ENCODE measurements at regions not wholly inside any gene's neighbourhood (a gene's known extent, or its start where the extent isn't known, plus 50 kb on each side); places are given as distances from the start of the nearest gene placed in this dataset.
A peak's percentile ranks its signal among the peaks of the same experiment; 100 is the strongest.

- no peak for ATAC-seq
- Mint-ChIP-seq H3K4me1 (no peaks in the 10 kb centered on the region), H3K36me3 (no peaks in the 10 kb centered on the region), H3K4me3 (no peak overlapping the region), H3K9me3 (no peaks in the 10 kb centered on the region), H3K27ac (no peak overlapping the region), H3K27me3 (no peaks in the 10 kb centered on the region)
Measured at GRCh38 chr16:73306901-73307413, 259.0 kb upstream of the ZFHX3 start.

- no peak overlapping the region for H3K27ac Mint-ChIP-seq
- no peak overlapping the region for H3K4me3 Mint-ChIP-seq
- no peaks in the 10 kb centered on the region for H3K36me3 Mint-ChIP-seq
- no peaks in the 10 kb centered on the region for H3K4me1 Mint-ChIP-seq
- no peaks in the 10 kb centered on the region for H3K27me3 Mint-ChIP-seq
- no peak for ATAC-seq
- H3K9me3 Mint-ChIP-seq: no peaks in the 10 kb centered on the region
Measured at GRCh38 chr16:73304008-73304774, 256.3 kb upstream of the ZFHX3 start.

GRCh38 chr16:73302942-73303341 lies 255.0 kb upstream of the ZFHX3 start:
- no peaks in the 10 kb centered on the region for H3K9me3 Mint-ChIP-seq
- ATAC-seq: no peak
- no peaks in the 10 kb centered on the region for H3K27me3 Mint-ChIP-seq
- no peak overlapping the region for H3K4me3 Mint-ChIP-seq
- no peak overlapping the region for H3K27ac Mint-ChIP-seq
- H3K36me3 Mint-ChIP-seq: no peaks in the 10 kb centered on the region
- H3K4me1 Mint-ChIP-seq: no peaks in the 10 kb centered on the region

GRCh38 chr16:73301984-73302383 lies 254.1 kb upstream of the ZFHX3 start:
- Mint-ChIP-seq H3K9me3 (no peaks in the 10 kb centered on the region), H3K27ac (no peak overlapping the region), H3K27me3 (no peaks in the 10 kb centered on the region), H3K36me3 (no peaks in the 10 kb centered on the region), H3K4me3 (no peak overlapping the region), H3K4me1 (no peaks in the 10 kb centered on the region)
- no peak for ATAC-seq

GRCh38 chr16:73299346-73299745 lies 251.4 kb upstream of the ZFHX3 start:
- H3K9me3 Mint-ChIP-seq: no peaks in the 10 kb centered on the region
- H3K4me3 Mint-ChIP-seq: no peak overlapping the region
- no peak for ATAC-seq
- no peaks in the 10 kb centered on the region for H3K4me1 Mint-ChIP-seq
- no peaks in the 10 kb centered on the region for H3K27me3 Mint-ChIP-seq
- H3K27ac Mint-ChIP-seq: no peak overlapping the region
- no peaks in the 10 kb centered on the region for H3K36me3 Mint-ChIP-seq

GRCh38 chr16:73298562-73298961 lies 250.6 kb upstream of the ZFHX3 start:
- Mint-ChIP-seq H3K4me3 (no peak overlapping the region), H3K27ac (no peak overlapping the region), H3K4me1 (no peaks in the 10 kb centered on the region), H3K36me3 (no peaks in the 10 kb centered on the region), H3K9me3 (no peaks in the 10 kb centered on the region), H3K27me3 (no peaks in the 10 kb centered on the region)
- no peak for ATAC-seq

GRCh38 chr16:73290258-73290657 lies 242.3 kb upstream of the ZFHX3 start:
- peak overlapping the region; percentile 66 for H3K27ac Mint-ChIP-seq
- no peak overlapping the region for H3K4me3 Mint-ChIP-seq
- no peaks in the 10 kb centered on the region for H3K36me3 Mint-ChIP-seq
- no peaks in the 10 kb centered on the region for H3K27me3 Mint-ChIP-seq
- peaks cover 8% of the 10 kb centered on the region for H3K4me1 Mint-ChIP-seq
- no peaks in the 10 kb centered on the region for H3K9me3 Mint-ChIP-seq
- no peak for ATAC-seq

- Mint-ChIP-seq H3K27me3 (no peaks in the 10 kb centered on the region), H3K4me1 (peaks cover 8% of the 10 kb centered on the region), H3K27ac (peak overlapping the region; percentile 66), H3K9me3 (no peaks in the 10 kb centered on the region), H3K36me3 (no peaks in the 10 kb centered on the region), H3K4me3 (no peak overlapping the region)
- ATAC-seq: peak; percentile 81
Measured at GRCh38 chr16:73289232-73289631, 241.3 kb upstream of the ZFHX3 start.

- Mint-ChIP-seq H3K36me3 (no peaks in the 10 kb centered on the region), H3K4me3 (no peak overlapping the region), H3K9me3 (no peaks in the 10 kb centered on the region), H3K4me1 (peaks cover 8% of the 10 kb centered on the region), H3K27me3 (no peaks in the 10 kb centered on the region), H3K27ac (peak overlapping the region; percentile 66)
- ATAC-seq: no peak
Measured at GRCh38 chr16:73288520-73288919, 240.6 kb upstream of the ZFHX3 start.

- Mint-ChIP-seq H3K4me1 (peaks cover 8% of the 10 kb centered on the region), H3K36me3 (no peaks in the 10 kb centered on the region), H3K9me3 (no peaks in the 10 kb centered on the region), H3K27ac (no peak overlapping the region), H3K27me3 (no peaks in the 10 kb centered on the region), H3K4me3 (no peak overlapping the region)
- no peak for ATAC-seq
Measured at GRCh38 chr16:73287859-73288405, 240.0 kb upstream of the ZFHX3 start.

GRCh38 chr16:73286346-73287267 lies 238.7 kb upstream of the ZFHX3 start:
- H3K9me3 Mint-ChIP-seq: no peaks in the 10 kb centered on the region
- H3K27me3 Mint-ChIP-seq: no peaks in the 10 kb centered on the region
- ATAC-seq: no peak
- peaks cover 8% of the 10 kb centered on the region for H3K4me1 Mint-ChIP-seq
- no peaks in the 10 kb centered on the region for H3K36me3 Mint-ChIP-seq
- H3K4me3 Mint-ChIP-seq: no peak overlapping the region
- H3K27ac Mint-ChIP-seq: no peak overlapping the region

GRCh38 chr16:73285436-73286201 lies 237.7 kb upstream of the ZFHX3 start:
- Mint-ChIP-seq H3K4me1 (peaks cover 8% of the 10 kb centered on the region), H3K4me3 (no peak overlapping the region), H3K27me3 (no peaks in the 10 kb centered on the region), H3K36me3 (no peaks in the 10 kb centered on the region), H3K27ac (no peak overlapping the region), H3K9me3 (peaks cover 3% of the 10 kb centered on the region)
- no peak for ATAC-seq

- Mint-ChIP-seq H3K4me1 (no peaks in the 10 kb centered on the region), H3K27ac (no peak overlapping the region), H3K9me3 (peaks cover 3% of the 10 kb centered on the region), H3K4me3 (no peak overlapping the region), H3K27me3 (no peaks in the 10 kb centered on the region), H3K36me3 (no peaks in the 10 kb centered on the region)
- no peak for ATAC-seq
Measured at GRCh38 chr16:73280388-73280787, 232.5 kb upstream of the ZFHX3 start.

GRCh38 chr16:73279451-73279850 lies 231.5 kb upstream of the ZFHX3 start:
- Mint-ChIP-seq H3K27me3 (no peaks in the 10 kb centered on the region), H3K4me1 (no peaks in the 10 kb centered on the region), H3K9me3 (peaks cover 3% of the 10 kb centered on the region), H3K36me3 (no peaks in the 10 kb centered on the region), H3K4me3 (no peak overlapping the region), H3K27ac (no peak overlapping the region)
- no peak for ATAC-seq

- Mint-ChIP-seq H3K27me3 (no peaks in the 10 kb centered on the region), H3K27ac (no peak overlapping the region), H3K4me3 (no peak overlapping the region), H3K4me1 (no peaks in the 10 kb centered on the region), H3K36me3 (no peaks in the 10 kb centered on the region), H3K9me3 (peaks cover 3% of the 10 kb centered on the region)
- ATAC-seq: no peak
Measured at GRCh38 chr16:73277071-73277470, 229.1 kb upstream of the ZFHX3 start.

Data from stimulated activated memory B cell treated with anti-CD40 and anti-IgM and Interleukin-4, amounts not matched to agents 10 μg/mL and 1 μg/mL and 100 μg/mL, for 72 hours (primary cell).